ENCODE measurements at regions not wholly inside any gene's neighbourhood (a gene's known extent, or its start where the extent isn't known, plus 50 kb on each side); places are given as distances from the start of the nearest gene placed in this dataset.

DNA sequence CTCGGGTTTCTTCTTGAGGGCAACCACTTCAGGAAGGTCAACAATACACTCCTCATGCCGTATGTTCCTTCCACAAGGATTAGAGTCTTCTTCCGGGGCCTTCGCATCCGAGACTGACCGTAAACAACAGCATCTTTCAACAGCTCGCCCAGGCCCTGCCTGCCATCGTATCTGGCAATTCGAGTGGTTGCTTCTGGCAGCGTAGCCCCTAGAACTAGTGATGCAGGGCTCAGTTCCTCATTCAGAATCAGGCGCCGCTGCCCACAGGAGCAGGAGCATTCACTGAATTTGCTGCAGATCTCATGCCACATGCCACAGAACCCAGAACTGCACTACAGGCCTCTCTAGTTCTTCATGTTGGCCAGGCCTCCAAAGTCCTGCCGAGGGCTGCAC is 59.0 kb upstream of the AFDN start:
- intact Hi-C loops (cut with DNase I), result no loop called here
- Histone ChIP-seq H3K4me3 (replicated peaks in 1 of 3) (no peak overlapping the region), H3K36me3 (no peaks in the 10 kb centered on the region), H3K27ac (no peak overlapping the region), H3K4me1 (no peaks in the 10 kb centered on the region), H3K27me3 (no peaks in the 10 kb centered on the region), H3K9me3 (no peaks in the 10 kb centered on the region)
- WGBS, 2 donors, result 84 to 88% methylated on average over 12 to 13 of the region's 13 CpGs
- no peak for DNase-seq
- TF ChIP-seq, protein P1, sequence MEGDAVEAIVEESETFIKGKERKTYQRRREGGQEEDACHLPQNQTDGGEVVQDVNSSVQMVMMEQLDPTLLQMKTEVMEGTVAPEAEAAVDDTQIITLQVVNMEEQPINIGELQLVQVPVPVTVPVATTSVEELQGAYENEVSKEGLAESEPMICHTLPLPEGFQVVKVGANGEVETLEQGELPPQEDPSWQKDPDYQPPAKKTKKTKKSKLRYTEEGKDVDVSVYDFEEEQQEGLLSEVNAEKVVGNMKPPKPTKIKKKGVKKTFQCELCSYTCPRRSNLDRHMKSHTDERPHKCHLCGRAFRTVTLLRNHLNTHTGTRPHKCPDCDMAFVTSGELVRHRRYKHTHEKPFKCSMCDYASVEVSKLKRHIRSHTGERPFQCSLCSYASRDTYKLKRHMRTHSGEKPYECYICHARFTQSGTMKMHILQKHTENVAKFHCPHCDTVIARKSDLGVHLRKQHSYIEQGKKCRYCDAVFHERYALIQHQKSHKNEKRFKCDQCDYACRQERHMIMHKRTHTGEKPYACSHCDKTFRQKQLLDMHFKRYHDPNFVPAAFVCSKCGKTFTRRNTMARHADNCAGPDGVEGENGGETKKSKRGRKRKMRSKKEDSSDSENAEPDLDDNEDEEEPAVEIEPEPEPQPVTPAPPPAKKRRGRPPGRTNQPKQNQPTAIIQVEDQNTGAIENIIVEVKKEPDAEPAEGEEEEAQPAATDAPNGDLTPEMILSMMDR (IDR thresholded peaks at IDR 0.05), result no peak
- no peak for TF ChIP-seq POLR2A (IDR thresholded peaks at IDR 0.05)

DNA sequence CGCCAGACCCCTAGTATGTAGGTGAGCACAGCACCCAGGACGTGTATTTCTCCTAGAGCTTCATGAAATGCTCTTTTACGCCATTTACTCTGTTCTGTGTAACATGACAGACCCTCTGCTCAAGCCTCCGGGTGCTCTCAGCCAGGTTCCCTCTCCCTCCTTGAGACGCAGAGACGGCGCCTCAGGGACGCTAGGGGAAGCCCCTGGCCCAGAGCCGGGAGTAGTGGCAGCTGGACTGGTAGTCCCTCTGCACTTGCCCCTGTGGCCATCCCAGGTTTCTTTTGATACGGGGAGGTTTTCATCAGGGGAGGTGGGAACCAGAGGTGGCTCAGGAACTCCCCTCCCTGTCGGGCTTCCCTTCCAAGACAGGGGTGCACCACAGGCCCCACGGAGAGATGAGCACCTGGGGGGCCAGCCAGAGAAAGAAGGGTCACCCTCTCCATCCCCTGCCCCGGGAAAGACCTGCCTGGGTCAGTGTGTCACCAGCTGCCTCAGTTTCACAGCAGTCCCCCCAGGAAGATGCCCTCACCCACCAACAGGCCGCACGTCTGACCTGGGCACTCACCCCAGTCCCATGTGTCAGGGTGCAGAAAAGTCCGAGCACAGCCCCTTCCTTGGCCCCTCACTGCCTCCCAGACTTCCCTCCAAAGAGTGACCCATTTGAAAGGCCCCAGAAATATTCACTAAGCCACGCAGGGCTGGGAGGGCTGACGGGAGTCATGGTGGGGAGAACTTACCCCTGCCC is 58.1 kb upstream of the AFDN start:
- no peak for DNase-seq
- no peaks in the 10 kb centered on the region for H3K4me1 ChIP-seq
- intact Hi-C loops (cut with DNase I), result no loop called here
- H3K27me3 ChIP-seq, result no peaks in the 10 kb centered on the region
- H3K36me3 ChIP-seq, result no peaks in the 10 kb centered on the region
- WGBS, 2 donors, result 93 to 95% methylated on average over 17 to 18 of the region's 18 CpGs
- no peaks in the 10 kb centered on the region for H3K9me3 ChIP-seq
- TF ChIP-seq POLR2A (IDR thresholded peaks at IDR 0.05), result no peak
- TF ChIP-seq, protein P1 (IDR thresholded peaks at IDR 0.05), result no peak
- H3K27ac ChIP-seq, result no peak overlapping the region
- no peak overlapping the region for H3K4me3 ChIP-seq (replicated peaks in 1 of 3)

DNA sequence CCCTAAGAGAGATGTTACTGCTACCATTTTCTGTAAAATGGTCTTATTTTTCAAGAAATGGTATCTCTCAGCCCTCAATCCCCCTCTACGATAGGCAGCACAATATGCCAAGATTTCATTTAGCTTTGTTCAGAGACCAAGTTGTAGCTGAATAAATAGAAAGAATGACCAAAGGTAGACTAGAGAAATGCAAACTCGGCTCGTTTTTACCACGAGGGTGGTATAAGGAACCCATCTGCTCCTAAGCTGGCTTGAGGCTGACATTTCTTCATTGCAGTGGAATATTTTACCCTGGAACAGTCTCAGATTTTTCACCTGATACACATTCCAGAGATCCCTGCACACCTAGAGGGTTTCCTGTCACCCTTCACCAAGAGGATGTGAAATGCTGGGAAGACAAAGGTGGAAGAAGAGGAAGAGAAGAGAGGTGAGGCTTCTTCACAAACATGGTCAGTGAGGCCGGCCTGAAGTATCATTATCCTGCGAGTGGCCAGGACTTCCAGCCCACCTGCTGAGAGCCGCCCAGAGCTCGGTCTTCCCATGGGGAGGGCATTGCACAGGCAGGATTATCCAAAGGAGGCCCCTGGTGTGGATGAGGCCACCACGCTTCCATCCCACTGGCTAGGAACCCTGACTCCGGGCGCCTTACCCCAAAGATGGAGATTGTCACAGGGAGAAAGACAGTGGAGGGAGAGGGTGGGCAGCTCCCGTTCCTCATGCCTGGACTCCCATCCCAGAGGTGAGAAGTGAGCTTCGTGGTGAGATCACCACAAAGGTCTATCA is 57.1 kb upstream of the AFDN start:
- TF ChIP-seq, protein P1 (IDR thresholded peaks at IDR 0.05), result no peak
- TF ChIP-seq POLR2A (IDR thresholded peaks at IDR 0.05), result no peak
- H3K4me1 ChIP-seq, result no peaks in the 10 kb centered on the region
- intact Hi-C loops (cut with DNase I), result no loop called here
- H3K27me3 ChIP-seq, result no peaks in the 10 kb centered on the region
- H3K4me3 ChIP-seq (replicated peaks in 1 of 3), result no peak overlapping the region
- no peak for DNase-seq
- no peak overlapping the region for H3K27ac ChIP-seq
- no peaks in the 10 kb centered on the region for H3K9me3 ChIP-seq
- H3K36me3 ChIP-seq, result no peaks in the 10 kb centered on the region
- 88 to 94% methylated on average over 13 of the region's 13 CpGs for WGBS, 2 donors

DNA sequence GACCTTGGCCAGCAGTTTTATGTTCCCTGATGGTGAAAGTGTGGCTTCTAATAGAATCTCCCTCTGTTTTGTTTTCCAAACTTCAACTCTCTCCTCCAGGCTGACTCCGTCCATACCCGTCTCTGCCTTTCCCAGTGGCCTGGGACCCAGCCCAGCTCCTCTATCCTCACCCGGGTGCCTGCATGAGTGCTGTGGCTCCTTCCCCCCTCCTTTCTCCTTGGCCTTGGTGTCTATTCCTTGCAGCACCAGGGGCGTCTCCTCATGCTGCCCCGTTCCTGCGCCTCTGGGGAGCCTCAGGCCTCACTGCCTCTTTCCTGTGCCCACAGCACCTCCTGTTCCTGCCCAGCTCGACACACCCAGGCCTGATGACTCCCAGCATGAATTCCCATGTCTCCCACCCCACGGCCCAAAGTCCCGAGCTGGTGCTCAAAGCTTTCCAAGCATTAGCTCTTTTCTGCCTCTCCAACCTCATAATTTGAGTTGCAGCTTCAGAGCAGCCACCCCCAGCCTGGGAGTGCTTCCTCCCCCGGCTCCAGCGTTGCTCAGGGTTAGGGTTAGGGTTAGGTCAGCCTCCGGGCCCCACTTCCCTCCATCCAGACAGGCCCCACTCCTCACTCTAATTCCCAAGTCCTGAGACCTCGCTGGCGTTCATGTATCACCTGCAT is 56.3 kb upstream of the AFDN start:
- WGBS, 2 donors, result 80 to 85% methylated on average over 14 of the region's 14 CpGs
- TF ChIP-seq POLR2A (IDR thresholded peaks at IDR 0.05), result no peak
- TF ChIP-seq, protein P1 (IDR thresholded peaks at IDR 0.05), result no peak
- no peak for DNase-seq
- intact Hi-C loops (cut with DNase I), result no loop called here
- Histone ChIP-seq H3K4me1 (no peaks in the 10 kb centered on the region), H3K9me3 (no peaks in the 10 kb centered on the region), H3K27me3 (no peaks in the 10 kb centered on the region), H3K4me3 (replicated peaks in 1 of 3) (no peak overlapping the region), H3K36me3 (no peaks in the 10 kb centered on the region), H3K27ac (no peak overlapping the region)

Data from thyroid gland (tissue), 4 donors.